Medulla oblongata (tissue), 1 donor: ENCODE measurements at regions not wholly inside any gene's neighbourhood (a gene's known extent, or its start where the extent isn't known, plus 50 kb on each side); places are given as distances from the start of the nearest gene placed in this dataset.
A peak's percentile ranks its signal among the peaks of the same experiment; 100 is the strongest.

Experiments
- DNase-seq: peaks from one replicate; pipeline ENCODE4 v3.0.0-alpha.2; 2015; ENCODE audit errors: extremely low spot score

DNA sequence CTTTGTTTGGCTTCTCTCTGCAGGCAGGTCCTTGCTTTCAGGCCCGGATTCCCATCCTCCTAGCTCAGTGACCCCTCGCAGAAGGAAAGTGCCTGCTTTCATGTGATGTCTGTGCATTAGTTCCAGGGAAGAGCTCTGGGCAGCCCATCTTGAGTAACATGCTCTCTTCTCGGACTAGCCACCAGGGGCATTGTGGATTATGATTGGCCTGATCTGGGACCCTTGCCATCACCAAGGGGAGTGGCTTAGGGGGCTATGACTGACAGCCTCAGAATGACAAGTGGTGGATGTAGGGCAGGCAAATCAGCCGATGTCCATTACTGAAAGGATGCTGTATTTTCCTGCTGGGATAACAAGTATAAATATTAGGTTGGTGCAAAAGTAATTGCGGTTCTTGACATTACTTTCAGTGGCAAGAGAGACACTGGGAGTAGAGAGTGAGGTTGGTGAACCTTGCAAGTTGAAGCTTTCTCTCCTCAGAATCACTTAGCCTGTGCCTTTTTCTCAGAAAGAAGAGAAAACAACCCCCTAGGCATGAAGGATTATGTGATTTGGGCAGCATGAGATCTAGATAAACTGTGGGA, 71.5 kb upstream of the MPHOSPH6 start:
- DNase-seq = no peak

GRCh38 chr16:82240111-82240510, 70.1 kb upstream of the MPHOSPH6 start:
- no peak for DNase-seq

- DNase-seq = no peak
These were observed 66.9 kb upstream of the MPHOSPH6 start for GRCh38 chr16:82236875-82237274.

GRCh38 chr16:82236415-82236814, 66.4 kb upstream of the MPHOSPH6 start:
- no peak for DNase-seq

- DNase-seq = no peak
These were observed 62.8 kb upstream of the MPHOSPH6 start for GRCh38 chr16:82232806-82233205.

GRCh38 chr16:82231008-82231787, 61.2 kb upstream of the MPHOSPH6 start:
- no peak for DNase-seq

- DNase-seq = peak; percentile 84
These were observed 60.0 kb upstream of the MPHOSPH6 start for GRCh38 chr16:82229800-82230619.

- DNase-seq = no peak
These were observed 56.3 kb upstream of the MPHOSPH6 start for GRCh38 chr16:82226327-82226726.

GRCh38 chr16:82224821-82225220, 54.8 kb upstream of the MPHOSPH6 start:
- DNase-seq = no peak

- no peak for DNase-seq
These were observed 50.5 kb upstream of the MPHOSPH6 start for GRCh38 chr16:82220541-82220940.
